Fibroblast of peridontal ligament (primary cell): ENCODE measurements at regions not wholly inside any gene's neighbourhood (a gene's known extent, or its start where the extent isn't known, plus 50 kb on each side); places are given as distances from the start of the nearest gene placed in this dataset.

Source experiments
- DNase-seq: peaks from one replicate; pipeline ENCODE4 v3.0.0-alpha.2; 2010; ENCODE audit errors: extremely low read depth

- DNase-seq = no peak
Measured at GRCh38 chr17:73814075-73814474, 169.8 kb upstream of the SDK2 start.

GRCh38 chr17:73815474-73815873 lies 171.2 kb upstream of the SDK2 start:
- DNase-seq = no peak

- DNase-seq = no peak
Measured at GRCh38 chr17:73819440-73820395, 175.5 kb upstream of the SDK2 start.

GRCh38 chr17:73820686-73821448 lies 176.6 kb upstream of the SDK2 start:
- DNase-seq = no peak

GRCh38 chr17:73821665-73822064 lies 177.4 kb upstream of the SDK2 start:
- no peak for DNase-seq

- no peak for DNase-seq
Measured at GRCh38 chr17:73822371-73822770, 178.1 kb upstream of the SDK2 start.

GRCh38 chr17:73823684-73824083 lies 179.4 kb upstream of the SDK2 start:
- no peak for DNase-seq

- no peak for DNase-seq
Measured at GRCh38 chr17:73824321-73824720, 180.1 kb upstream of the SDK2 start.

GRCh38 chr17:73826181-73826871 lies 182.1 kb upstream of the SDK2 start:
- no peak for DNase-seq

GRCh38 chr17:73826872-73827228 lies 182.6 kb upstream of the SDK2 start:
- no peak for DNase-seq

- no peak for DNase-seq
Measured at GRCh38 chr17:73827627-73828291, 183.5 kb upstream of the SDK2 start.

- no peak for DNase-seq
Measured at GRCh38 chr17:73829676-73830280, 185.5 kb upstream of the SDK2 start.

- no peak for DNase-seq
Measured at GRCh38 chr17:73831699-73832098, 187.5 kb upstream of the SDK2 start.

GRCh38 chr17:73833775-73834488 lies 189.7 kb upstream of the SDK2 start:
- DNase-seq = no peak

- DNase-seq = no peak
Measured at GRCh38 chr17:73834684-73835343, 190.6 kb upstream of the SDK2 start.

GRCh38 chr17:73835605-73836004 lies 191.4 kb upstream of the SDK2 start:
- no peak for DNase-seq

- no peak for DNase-seq
Measured at GRCh38 chr17:73838815-73839214, 194.6 kb upstream of the SDK2 start.

GRCh38 chr17:73840829-73841228 lies 196.6 kb upstream of the SDK2 start:
- DNase-seq = no peak

- DNase-seq = no peak
Measured at GRCh38 chr17:73841431-73842060, 197.3 kb upstream of the SDK2 start.

- DNase-seq = no peak
Measured at GRCh38 chr17:73847952-73848351, 203.7 kb upstream of the SDK2 start.
